Neural progenitor cell (in vitro differentiated cells): ENCODE measurements at regions not wholly inside any gene's neighbourhood (a gene's known extent, or its start where the extent isn't known, plus 50 kb on each side); places are given as distances from the start of the nearest gene placed in this dataset.

ENCODE experiments used
- EZH2phosphoT487 ChIP-seq: fragments of 200-600 bp; sonication (generic); IDR thresholded peaks from 2 replicates; pipeline ENCODE4 v1.6.1; 2017; ENCODE audit warnings: antibody characterized with exemption
- TF ChIP-seq, protein P1 (sequence below): fragments of 200-600 bp; sonication (generic); IDR thresholded peaks from 2 replicates; pipeline ENCODE4 v1.5.1; 2017; ENCODE audit warnings: antibody characterized with exemption, mild to moderate bottlenecking

DNA sequence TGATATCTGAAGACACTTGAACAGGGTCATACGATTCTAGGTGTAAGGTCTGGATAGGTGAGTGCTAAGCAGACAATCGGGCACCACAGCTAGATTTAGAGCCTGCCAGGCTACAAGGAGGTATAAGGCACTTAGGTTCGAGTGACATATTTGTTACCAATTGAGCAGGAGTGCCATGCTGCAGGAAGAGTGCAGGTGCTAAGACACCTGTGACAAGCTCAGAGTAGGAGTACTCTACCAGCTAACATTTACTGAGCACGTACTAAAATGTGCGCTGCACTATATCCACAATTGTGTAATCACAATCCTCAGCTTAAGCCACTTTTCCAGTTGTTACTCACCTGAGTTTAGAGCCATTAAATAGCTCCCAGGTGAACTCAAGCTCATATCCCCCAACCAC, 227.8 kb upstream of the MOCS1 start:
- no peak for TF ChIP-seq EZH2phosphoT487
- TF ChIP-seq, protein P1, sequence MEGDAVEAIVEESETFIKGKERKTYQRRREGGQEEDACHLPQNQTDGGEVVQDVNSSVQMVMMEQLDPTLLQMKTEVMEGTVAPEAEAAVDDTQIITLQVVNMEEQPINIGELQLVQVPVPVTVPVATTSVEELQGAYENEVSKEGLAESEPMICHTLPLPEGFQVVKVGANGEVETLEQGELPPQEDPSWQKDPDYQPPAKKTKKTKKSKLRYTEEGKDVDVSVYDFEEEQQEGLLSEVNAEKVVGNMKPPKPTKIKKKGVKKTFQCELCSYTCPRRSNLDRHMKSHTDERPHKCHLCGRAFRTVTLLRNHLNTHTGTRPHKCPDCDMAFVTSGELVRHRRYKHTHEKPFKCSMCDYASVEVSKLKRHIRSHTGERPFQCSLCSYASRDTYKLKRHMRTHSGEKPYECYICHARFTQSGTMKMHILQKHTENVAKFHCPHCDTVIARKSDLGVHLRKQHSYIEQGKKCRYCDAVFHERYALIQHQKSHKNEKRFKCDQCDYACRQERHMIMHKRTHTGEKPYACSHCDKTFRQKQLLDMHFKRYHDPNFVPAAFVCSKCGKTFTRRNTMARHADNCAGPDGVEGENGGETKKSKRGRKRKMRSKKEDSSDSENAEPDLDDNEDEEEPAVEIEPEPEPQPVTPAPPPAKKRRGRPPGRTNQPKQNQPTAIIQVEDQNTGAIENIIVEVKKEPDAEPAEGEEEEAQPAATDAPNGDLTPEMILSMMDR = no peak
